ENCODE measurements at regions not wholly inside any gene's neighbourhood (a gene's known extent, or its start where the extent isn't known, plus 50 kb on each side); places are given as distances from the start of the nearest gene placed in this dataset.
A peak's percentile ranks its signal among the peaks of the same experiment; 100 is the strongest.

DNA sequence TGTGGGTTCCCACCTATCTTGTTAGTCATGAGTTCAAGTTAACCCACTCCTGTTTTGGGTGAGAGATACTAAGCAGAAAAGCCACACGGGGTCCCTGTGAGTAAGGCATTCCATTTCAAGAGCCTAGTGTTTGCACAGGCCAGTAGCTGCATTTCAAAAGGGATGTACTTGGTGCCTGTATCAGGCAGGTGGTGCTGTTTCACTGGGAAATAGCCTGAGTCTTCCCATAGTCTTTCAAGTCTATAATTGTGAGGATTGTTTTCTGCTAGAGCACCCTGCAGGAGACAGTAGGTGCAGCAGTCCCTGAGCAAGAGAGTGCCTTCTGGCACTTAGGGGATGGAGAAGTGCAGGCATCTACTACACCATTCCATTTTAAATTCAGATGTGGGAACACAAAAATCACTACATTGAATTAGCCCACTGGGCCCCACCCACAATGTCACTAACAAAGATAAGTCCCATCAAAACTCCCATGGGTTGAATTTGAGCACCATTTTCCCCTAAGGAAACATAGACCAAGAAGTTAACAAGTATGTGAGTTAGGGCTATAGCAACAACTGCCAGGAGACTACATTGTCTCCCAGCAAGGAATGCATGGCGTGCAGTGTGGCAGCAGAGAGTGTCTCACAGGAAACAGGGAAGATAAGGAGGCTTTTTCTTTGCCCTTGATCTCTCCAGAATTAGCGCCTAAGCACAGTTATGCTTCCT, 263.2 kb downstream of the COX7C start:
- peak; percentile 65 for DNase-seq

DNA sequence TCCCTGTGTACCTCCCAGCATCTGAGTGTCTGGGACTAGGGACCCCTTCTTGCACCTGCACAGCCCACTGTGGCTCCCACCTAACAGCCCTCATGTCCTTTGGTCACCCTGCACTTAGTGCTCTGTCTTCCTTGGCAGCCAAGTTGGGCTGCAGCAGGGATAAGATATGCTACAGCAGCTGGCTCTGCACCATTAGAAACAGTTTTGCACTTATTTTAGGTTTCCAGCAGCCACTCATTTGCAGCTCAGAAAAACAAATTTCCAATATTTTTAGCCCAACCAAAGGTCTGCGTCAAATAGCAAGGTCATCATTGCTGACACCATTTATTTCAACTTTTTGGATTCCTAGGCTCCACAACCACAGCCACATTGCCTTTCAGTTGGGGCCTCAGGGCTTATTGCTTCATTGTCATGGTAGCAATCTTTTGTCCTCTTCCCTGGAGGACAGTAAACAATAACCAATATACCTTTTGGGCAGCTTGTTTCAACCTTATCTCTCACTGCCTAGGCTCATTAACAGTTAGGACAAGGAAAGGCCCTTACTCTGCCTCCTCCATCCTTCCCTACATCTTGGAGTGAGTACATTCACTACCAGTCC, 263.9 kb downstream of the COX7C start:
- no peak for DNase-seq

DNA sequence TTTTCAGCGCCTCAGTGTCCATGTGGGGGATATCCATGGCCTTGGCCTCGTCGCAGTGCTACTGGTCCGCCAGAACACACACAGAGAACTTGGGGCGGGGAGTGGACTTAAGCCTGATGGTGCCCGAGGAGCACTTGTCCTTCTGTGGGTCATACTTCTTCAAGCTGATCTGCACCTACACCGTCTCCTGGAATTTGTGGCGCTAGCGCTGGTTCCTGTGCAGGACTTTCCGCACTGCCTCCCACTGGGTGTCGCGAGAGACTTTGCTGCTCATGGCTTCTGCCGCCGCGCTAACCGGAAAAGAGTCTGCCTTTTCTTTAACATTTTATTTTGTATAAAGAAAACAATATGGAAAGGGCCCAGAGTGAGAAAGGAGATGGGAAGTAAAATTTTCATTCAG, 266.9 kb downstream of the COX7C start:
- no peak for DNase-seq

DNA sequence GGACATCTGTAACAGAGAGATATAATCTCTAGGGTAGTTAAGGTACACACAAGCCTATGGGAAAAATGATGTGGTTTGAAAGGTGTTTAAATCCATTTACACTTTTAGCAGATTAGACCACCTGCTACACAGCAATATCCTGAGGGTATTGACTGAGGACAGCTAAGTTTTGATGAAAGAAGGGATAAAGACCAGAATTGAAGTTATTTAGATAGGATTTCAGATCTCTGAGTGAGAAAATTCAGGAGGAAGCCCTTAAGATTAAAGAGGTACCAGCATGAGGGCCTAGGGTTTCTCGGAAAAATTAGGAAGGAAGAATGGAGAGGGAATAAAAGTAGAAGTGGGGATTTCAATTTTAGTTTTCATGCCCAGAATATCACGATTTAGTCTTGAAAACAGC, 267.3 kb downstream of the COX7C start:
- no peak for DNase-seq

DNA sequence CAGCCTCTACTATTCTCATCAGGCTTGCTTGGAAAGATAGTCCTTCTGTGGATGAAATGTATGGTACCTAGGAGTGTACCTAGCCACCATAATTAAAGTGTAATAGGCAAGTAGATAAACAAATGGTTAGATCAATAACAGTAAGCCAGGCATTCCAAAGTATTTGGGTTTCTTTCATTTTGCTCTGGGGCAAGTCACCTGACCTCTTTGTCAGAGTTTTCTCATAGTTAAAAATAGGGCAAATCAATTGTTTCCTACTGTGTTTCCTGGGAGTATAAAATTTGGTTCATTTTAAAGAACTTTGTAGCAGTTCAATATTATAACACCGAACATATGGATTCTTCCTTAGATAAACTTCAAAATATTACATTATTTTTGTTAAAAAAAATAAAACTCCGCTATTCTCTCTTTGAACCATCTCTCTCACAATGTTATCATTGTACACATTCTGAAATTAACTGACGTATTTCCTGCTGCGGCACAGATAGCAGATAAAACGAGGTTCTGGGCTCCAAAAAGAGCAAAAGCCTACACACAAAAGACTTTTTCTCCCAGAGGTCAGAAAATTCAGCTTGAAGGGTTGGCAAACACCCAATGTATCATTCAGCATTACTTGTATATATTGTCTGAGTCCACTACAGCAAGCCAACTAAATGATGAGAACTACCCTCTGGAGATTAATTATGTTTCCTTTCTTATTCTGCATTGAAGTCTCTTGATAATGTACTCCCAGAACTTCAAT, 267.9 kb downstream of the COX7C start:
- no peak for DNase-seq

DNA sequence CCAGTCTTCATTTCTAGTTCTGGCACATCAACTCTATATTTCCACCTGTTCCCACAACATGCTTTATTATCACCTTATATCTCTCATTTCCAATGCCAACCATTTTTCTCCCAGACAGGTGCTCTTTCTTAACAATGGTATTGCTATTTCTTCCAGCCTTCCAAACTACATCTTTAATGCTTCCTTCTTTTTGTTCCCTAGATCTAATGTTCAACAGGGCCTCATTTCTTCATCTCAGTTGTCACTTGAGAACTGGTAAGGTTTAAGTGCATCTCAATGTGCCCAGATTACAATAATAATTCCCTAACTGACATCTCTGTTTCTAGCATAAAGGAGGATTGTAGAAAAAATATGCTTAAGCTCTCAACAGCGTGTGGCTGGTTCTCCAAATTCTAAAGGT, 272.6 kb downstream of the COX7C start:
- no peak for DNase-seq

DNA sequence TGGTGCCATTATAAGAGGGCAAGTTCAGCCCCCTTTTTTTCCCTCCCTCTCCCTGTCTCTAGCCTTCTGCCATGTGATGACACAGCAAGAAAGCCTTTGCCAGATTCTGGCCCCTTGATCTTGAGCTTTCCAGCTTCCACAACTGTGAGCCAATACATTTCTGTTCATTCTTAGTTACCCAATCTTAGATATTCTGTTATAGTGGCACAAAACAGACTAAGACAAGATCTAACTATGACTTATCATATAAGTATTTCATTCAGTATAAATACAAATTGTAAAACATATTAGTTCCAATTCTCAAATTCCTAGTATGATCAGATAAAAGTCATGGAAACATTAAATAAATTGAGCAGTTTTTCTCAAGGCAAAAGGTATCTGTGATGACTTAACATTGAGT, 276.3 kb downstream of the COX7C start:
- DNase-seq: no peak

DNA sequence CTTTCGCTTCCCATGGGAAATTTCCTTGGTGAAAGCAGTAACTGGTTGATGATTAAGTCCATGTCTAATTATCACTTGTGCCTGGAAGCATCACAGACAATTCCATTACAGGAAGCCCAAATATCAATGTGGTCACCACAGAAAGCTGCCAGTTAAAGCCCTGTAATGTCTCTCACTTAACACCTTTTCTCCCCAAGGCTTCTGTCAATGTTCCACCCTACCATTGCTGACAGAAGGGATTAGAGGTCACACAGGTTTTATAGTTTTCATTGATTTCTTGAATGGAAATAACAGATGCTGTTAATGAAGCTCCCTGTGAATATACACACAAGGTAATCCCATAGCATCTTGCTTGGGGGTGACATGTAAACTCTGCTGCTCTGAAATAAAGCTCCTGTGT, 279.2 kb downstream of the COX7C start:
- DNase-seq: no peak

DNA sequence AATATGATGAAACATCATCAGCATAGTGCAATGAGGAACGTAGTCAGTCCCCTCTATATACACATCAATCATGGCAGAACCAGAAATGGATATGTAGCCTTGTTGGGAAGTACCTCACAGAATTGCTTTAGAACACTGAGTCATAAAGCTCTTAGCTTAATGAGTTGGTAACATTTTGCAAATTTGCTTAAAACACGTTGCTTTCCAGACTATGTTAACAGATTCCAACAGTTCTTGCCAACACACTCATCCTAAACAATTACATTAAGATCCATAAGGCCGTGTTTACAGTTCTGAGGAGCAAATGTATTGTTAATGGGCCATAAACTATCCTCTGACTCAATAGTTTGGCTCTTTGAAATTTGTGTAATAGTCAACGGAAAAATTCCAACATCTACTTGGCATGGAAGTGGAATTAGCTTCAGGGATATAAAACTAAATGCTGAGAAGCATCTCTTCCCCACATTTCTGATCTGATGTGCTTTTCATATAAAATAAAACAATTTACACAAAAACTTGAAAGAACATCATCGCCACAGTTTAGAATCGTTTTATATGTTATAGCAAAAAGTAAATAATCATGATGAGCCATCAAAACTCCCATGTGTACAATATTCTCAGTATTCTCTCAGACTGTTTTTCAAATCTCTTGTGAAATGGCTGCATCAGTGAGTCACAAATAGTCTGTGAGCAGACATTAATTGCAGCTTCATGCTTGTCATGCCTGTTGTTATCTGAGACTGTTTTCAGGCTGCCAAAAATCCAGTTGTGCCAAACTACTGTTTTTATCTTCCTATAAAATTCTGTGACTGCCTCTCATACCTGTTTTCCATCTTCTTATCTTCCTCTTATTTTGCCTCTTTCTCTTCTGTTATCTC, 291.9 kb downstream of the COX7C start:
- no peak for DNase-seq

DNA sequence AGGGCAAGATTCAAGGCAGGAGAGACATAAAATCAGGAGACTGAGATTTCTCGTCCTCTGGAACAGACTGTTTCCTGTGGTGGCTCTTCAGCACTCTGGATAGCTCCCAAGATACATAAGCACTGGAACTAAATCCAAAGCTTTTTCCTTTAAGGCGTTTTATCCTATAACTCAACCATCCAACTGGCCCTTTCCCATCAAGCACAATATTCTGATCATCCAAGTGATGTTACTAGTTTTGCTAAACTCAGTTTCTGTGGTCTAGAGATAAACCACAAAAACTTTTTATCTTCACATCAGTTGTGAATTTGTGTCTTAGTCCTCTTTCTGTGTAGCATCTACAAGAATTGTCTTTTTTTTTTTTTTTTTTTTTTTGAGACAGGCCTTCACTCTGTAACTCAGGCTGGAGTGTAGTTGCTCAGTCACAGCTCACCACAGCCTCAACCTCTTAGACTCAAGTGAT, 299.4 kb downstream of the COX7C start:
- no peak for DNase-seq

DNA sequence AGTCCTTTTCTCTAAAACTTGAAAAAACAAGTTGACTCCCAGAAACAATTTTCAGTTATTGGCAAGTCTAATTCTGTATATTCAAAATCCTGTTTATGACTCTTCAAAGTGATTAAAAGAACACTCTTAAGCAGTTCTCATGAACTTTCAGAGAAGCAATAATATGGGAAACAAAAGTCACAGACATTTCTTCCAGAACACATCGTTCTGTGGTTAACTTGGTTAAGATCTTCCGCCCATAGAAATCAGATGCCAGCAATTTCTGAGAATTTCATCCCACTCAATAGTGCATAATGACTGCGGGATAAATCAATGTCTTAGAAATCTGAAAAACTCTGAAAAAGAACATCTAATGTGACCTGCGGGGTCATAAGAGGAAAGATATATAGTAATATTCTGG, 300.5 kb downstream of the COX7C start:
- DNase-seq: no peak

DNA sequence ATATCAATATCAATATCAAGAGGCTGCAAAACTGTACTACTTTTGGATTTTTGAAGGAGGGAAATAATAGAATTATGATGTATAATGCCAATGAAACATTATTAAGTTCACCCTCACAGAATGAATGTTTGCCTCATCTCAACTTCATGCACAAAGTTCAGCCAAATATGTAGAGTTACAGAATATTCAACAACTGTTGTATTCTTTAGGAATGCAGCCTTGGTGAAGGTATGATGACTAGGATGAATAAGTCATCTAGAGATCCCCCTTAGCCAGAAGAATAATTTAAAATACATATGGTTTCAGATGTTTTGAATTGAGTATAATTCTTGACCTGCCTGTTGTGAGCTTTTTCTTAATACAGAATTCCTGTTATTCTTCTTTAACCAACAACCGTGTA, 308.3 kb downstream of the COX7C start:
- no peak for DNase-seq

DNA sequence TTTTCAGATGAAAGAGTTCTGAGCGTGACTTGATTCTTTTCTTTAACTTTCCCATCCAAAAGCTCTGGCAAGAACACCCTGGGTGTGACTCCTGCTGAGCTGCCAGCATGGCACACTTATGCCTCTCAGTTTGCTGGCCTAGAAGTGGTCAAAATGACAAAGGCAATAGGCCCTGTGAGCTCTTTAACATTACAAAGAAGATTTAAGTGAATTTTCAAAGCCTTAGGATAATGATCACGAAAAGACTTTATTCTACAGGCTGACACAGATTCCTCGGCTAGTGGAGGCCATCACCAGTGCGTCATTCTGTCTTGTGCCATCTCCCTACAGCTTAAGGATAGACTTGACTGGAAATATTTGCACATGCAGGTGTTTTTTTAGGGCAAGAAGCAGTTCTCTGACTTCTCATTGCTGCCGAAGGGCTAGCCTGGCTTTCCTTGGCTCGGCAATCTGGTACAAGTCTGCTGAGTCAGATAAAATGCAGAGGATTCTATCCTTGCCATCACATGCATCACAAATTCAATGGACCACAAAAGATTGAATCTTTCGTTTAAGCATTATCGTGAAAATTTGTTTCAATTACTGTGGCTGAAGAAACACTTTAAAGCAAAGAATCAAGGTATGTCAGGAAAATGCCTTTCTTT, 311.5 kb downstream of the COX7C start:
- no peak for DNase-seq

DNA sequence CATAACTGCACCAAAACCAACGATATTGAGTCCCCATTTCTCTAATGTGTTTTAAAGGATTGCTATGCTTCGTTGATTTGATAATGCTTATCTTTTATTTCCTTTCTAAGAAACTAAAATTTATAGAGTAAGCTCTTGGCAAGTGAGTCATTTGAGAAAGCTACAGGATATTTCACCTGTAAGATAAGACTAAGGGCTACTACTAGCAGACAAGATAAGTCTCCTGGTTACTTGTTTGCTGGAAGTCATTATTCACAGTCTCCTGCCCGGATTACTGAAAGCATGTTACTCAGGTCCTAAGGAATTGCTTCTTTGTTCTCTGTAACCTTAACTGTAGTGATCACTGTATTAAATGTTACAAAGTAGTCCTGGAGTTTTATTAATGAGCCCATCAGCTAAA, 315.9 kb upstream of the RASA1 start:
- no peak for DNase-seq

DNA sequence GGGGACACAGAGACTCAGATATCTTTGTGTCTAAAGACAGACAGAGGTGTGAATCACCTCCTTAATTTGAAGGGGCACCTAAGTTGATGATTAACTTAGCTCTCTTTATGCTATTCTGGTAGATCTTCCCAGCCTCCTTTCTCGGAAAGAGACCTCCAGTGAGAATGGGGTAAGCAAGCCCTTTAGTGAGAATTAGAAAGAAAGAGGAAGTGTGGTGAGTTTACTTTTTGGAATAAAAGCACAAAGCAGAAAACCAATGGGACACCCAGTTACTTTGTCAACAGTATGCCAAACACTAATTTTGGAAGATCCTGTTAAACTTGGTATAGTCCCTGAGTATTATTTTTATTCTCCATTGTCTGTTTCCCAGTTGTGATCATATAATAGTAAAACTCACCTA, 302.8 kb upstream of the RASA1 start:
- no peak for DNase-seq

DNA sequence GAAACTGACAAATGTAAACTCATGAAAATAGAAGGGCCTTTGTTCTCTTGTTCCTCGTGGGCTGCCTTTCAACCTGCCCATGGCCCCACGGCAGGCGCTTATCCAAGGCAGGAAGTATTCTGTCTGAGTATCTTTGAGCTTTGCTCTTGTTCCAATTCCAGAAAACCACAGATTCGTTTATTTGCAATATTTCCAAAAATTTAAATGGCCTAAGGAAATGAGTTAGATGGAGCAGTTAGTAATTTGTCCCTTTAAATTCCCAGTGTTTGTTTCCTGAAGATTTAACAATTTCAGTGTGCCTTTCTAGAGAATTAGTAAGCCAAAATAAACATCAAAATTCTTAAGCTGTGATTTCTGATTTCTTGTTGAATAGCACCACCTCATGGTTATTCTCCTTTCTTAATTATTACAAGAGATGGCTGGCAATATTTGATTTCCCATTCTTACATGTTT, 299.4 kb upstream of the RASA1 start:
- peak; percentile 7 for DNase-seq

DNA sequence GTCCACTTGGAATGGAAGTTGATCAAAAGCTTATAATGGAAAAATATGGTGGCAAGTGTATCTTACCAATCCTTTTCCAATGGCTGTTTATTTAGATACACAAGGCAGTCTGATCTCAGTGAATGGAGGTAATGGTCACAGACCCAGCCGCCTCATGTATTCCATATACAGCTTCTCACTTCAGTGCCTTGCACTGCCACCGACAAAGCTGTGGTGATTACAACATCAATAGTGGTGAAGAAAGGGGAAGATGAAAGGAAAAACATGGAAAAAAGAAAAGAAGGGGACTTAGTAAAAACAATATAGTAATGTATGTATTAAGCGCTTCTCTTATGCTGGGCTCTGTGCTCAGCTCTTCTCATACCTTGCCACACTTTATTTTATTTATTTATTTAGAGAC, 297.3 kb upstream of the RASA1 start:
- DNase-seq: no peak

DNA sequence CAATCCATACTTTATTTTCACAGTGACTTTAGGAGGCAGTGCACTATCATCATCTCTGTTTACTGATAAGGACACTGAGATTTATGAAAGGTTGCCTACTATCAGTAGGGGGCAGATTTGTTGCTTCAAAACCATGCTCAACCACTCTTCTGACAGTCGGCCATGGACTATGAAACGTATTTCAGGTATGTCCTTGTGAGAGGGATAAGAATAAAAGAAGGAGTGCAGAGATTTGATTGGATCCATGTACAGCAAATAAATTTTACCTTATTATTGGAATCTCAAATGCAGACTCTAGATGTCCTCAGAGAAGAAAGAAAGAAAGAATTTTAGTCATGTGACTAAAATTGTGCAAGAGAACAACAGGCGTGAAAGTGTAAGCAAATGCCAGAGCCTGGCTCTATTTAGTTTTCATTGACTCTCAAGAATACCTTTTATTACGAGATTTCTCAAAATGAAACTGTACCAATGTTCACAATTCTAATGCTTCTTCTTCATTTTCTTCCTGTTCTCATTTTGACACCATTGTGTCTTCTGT, 296.6 kb upstream of the RASA1 start:
- no peak for DNase-seq

DNA sequence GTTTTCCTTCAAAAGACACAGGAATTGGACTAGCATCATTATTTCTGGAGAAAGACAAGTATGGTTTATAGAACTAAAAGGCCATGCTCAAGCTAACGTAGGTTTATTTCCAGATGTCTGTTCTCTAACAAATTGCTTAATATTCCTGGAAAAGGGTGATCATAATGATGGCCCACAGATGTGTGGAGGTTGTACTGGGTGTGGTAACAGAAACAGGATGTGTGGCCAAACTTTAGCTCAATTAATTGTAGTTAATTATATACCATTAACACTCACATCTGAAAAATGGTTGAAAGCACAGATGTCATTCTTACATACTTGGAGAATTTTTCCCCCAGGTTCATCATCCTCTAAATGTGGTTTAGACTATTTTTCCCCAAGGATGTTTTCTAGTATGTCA, 292.7 kb upstream of the RASA1 start:
- no peak for DNase-seq

DNA sequence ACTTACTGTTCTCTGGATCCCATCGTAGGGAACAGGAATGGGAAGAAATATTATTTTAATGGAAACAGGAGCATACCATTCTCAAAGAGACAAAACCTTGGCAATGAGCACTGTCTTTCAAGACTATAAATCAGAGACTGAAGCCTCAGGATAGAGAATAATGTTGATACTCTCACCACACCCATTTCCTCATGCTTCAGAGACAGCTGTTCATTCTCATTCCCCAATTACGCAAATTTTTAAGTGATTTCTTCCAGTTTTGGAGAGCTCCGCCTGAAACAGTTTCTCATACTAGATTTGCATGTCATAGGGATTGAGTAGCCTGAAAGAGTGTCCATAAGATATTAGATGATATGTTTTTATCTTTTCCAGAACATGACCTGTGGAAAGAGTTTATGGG, 290.5 kb upstream of the RASA1 start:
- no peak for DNase-seq

DNA sequence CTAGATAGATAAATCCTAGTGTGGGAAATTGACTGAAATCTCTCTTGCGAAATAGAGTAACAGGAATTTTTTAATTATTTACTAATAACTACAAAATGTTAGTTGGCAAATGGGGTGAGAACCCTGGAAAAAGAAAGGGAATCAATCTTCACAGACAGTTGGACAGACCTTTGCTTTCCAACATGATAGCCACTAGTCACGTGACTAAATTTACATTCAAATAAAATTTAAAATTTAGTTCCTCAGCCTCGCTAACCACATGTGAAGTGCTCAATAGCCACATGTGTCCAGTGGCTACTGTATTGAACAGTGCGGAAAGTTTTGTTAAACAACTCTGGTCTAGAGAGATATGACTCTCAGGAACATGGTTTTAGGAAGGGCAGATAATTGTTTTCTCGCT, 289.9 kb upstream of the RASA1 start:
- DNase-seq: no peak

DNA sequence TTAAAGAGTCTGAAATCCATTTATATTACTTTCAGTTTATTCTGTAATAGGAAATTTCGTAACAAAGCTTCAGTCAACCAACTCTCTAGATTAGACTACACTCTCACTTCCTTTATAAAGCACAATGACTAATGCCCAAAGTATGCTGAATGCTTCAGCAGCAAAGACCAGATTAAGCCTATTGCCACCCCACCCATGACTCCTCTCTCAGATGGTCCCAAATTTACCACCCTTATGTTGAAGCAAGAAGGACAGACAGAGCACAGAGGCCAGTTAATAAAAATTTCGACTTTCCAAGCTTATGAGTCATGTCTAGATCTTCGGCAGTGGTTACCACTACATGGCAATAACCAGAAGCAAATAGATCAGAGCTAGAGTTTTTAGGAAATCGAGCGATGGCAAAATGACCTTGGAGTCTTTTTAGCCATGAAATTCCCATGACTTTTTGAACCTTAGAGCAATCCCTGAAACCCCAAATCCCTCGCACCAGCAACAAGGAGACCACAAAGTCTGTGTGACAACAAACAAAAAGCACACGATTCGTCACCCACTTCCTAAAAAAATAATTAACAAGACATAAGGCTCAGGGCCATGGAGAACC, 287.8 kb upstream of the RASA1 start:
- DNase-seq: no peak

All from NCI-H526 treated with DMSO at 0.1 percent for 48 hours (cell line).